ENCODE measurements at regions not wholly inside any gene's neighbourhood (a gene's known extent, or its start where the extent isn't known, plus 50 kb on each side); places are given as distances from the start of the nearest gene placed in this dataset.

GRCh38 chr7:136278057-136278456 lies 300.9 kb upstream of the MTPN start:
- no peak for TF ChIP-seq GATA2 (IDR thresholded peaks at IDR 0.05; ENCODE audit: low read depth, low read length)
- no peak for TF ChIP-seq GATA3 (IDR thresholded peaks at IDR 0.05; ENCODE audit: low read depth, low read length)

Measured in SH-SY5Y (cell line).